ENCODE measurements at regions not wholly inside any gene's neighbourhood (a gene's known extent, or its start where the extent isn't known, plus 50 kb on each side); places are given as distances from the start of the nearest gene placed in this dataset.
"Not testable (repeated sequence)": the region's sequence is repeated elsewhere in the genome, so short reads cannot be mapped to it uniquely, and the experiment has no call there.

DNA sequence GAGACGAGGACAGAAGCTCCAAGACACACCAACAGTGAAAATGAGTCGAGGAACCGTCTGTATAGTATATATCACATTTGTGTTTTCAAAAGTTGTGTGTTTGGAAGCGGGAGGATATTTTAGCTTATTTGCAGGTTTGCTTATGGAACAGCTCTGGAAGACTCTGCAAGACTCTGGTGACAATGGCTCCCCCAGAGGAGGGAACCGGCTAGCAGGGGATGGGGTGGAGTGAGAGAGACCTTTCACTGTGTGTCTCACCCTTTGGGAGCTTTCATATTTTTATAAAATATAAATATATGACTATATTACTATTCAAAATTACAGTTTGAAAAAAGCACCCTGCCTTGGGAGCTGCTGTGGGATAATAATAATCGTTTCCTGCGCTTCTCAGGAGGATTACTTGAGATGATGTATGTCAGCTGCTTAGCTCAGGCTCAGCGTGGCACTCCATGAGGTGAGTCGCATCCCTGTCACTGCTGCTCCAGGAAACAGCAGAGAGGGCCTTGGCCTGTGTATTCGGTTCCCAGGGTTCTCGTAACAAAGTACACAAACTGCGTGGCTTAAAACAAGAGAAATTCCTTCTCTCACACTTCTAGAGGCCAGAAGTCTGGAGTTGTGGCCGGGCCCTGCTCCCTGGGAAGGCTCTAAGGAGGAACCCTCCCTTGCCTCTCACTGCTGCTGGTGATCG, 183.9 kb downstream of the FAM43A start:
- Mint-ChIP-seq H3K27me3 (peaks cover 22% of the 10 kb centered on the region), H3K4me3 (no peak overlapping the region), H3K4me1 (no peaks in the 10 kb centered on the region), H3K9me3 (no peaks in the 10 kb centered on the region), H3K36me3 (ENCODE audit: low read depth) (no peaks in the 10 kb centered on the region), H3K27ac (no peak overlapping the region)
- ATAC-seq (replicated peaks): no peak

- Mint-ChIP-seq H3K36me3 (ENCODE audit: low read depth) (no peaks in the 10 kb centered on the region), H3K27ac (no peak overlapping the region), H3K4me3 (no peak overlapping the region), H3K27me3 (peaks cover 22% of the 10 kb centered on the region), H3K9me3 (no peaks in the 10 kb centered on the region), H3K4me1 (no peaks in the 10 kb centered on the region)
- ATAC-seq (replicated peaks): no peak
These were observed 184.9 kb downstream of the FAM43A start for GRCh38 chr3:194870394-194871110.

DNA sequence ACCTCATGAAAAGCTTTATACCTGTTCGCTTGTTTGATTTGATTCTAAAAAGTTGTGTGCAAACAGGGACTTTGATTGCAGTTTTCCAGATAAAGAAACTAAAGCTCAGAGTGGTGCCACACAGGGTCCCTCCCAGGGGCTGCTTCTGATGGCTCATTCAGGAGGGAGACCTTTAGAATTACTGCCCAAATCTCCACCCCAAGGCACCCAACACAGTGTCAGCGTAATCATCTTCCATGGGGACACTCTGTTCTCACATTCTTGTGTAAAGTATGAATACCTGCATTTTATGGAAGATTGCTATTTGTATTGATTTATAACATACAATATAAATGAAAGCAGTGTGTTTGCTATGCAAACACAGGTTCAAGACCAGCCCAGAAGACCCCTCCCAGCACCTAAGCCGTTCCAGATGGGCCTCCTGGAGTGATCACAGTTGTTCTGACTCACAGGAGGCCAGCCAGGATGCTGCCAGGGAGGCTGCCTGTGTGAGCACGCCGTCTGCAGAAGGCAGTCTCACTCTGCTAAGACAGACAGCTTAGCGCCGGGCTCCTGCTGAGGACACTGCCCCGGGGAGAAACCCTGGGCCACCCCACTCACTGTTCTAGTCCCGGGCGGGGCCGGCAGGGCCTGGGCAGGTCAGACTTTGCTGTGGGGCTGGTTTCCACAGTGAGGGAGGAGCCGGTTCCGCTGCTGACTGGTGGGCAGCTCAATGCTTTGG, 185.6 kb downstream of the FAM43A start:
- Mint-ChIP-seq H3K27me3 (peaks cover 25% of the 10 kb centered on the region), H3K27ac (no peak overlapping the region), H3K4me3 (no peak overlapping the region), H3K4me1 (no peaks in the 10 kb centered on the region), H3K36me3 (ENCODE audit: low read depth) (no peaks in the 10 kb centered on the region), H3K9me3 (no peaks in the 10 kb centered on the region)
- no peak for ATAC-seq (replicated peaks)

GRCh38 chr3:194871864-194872668, 186.4 kb downstream of the FAM43A start:
- Mint-ChIP-seq H3K27me3 (peaks cover 21% of the 10 kb centered on the region), H3K4me1 (no peaks in the 10 kb centered on the region), H3K4me3 (no peak overlapping the region), H3K9me3 (no peaks in the 10 kb centered on the region), H3K36me3 (ENCODE audit: low read depth) (no peaks in the 10 kb centered on the region), H3K27ac (no peak overlapping the region)
- no peak for ATAC-seq (replicated peaks)

GRCh38 chr3:194872669-194872977, 186.9 kb downstream of the FAM43A start:
- Mint-ChIP-seq H3K9me3 (no peaks in the 10 kb centered on the region), H3K27ac (no peak overlapping the region), H3K4me1 (no peaks in the 10 kb centered on the region), H3K36me3 (ENCODE audit: low read depth) (no peaks in the 10 kb centered on the region), H3K4me3 (no peak overlapping the region), H3K27me3 (peaks cover 17% of the 10 kb centered on the region)
- no peak for ATAC-seq (replicated peaks)

DNA sequence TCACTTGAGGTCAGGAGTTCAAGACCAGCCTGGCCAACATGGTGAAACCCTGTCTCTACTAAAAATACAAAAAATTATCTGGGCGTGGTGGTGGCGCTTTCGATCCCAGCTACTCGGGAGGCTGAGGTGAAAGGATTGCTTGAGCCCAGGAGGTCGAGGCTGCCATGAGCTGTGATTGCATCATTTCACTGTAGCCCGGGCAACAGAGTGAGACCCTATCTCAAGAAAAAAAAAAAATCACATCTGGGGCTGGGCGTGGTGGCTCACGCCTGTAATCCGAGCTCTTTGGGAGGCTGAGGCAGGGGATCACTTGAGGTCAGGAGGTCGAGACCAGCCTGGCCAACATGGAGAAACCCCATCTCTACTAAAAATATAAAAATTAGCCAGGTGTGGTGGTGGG, 187.8 kb downstream of the FAM43A start:
- not testable (repeated sequence) for H3K4me1 Mint-ChIP-seq; ATAC-seq (replicated peaks); H3K4me3 Mint-ChIP-seq; H3K36me3 Mint-ChIP-seq (ENCODE audit: low read depth); H3K27ac Mint-ChIP-seq; H3K9me3 Mint-ChIP-seq
- peaks cover 19% of the 10 kb centered on the region for H3K27me3 Mint-ChIP-seq

DNA sequence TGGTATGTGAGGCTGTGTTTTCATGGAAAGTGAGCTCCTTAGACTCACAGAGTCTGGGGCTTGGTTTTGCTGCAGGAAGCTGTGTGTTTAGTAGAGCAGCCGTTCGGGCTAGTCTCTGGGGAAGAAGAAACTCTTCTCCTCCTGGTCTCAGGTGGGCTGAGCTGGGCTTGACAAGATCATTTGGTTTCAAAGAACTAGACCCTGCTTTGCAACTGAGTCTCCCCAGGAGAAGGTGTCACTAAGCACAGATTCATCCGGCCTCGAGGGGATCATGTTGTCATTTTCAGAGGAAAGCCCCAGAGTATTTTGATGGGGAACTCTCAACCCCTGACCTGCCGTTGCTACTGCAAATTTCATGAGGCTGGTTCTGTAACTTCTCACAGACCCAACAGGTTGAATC, 188.5 kb downstream of the FAM43A start:
- H3K4me1 Mint-ChIP-seq: peaks cover under 1% of the 10 kb centered on the region
- H3K9me3 Mint-ChIP-seq: no peaks in the 10 kb centered on the region
- no peak for ATAC-seq (replicated peaks)
- H3K27me3 Mint-ChIP-seq: peaks cover 16% of the 10 kb centered on the region
- no peak overlapping the region for H3K27ac Mint-ChIP-seq
- no peaks in the 10 kb centered on the region for H3K36me3 Mint-ChIP-seq (ENCODE audit: low read depth)
- H3K4me3 Mint-ChIP-seq: no peak overlapping the region

- H3K27ac Mint-ChIP-seq: no peak overlapping the region
- no peak for ATAC-seq (replicated peaks)
- peaks cover 4% of the 10 kb centered on the region for H3K4me1 Mint-ChIP-seq
- H3K9me3 Mint-ChIP-seq: no peaks in the 10 kb centered on the region
- no peaks in the 10 kb centered on the region for H3K36me3 Mint-ChIP-seq (ENCODE audit: low read depth)
- peaks cover 18% of the 10 kb centered on the region for H3K27me3 Mint-ChIP-seq
- H3K4me3 Mint-ChIP-seq: no peak overlapping the region
These were observed 189.1 kb downstream of the FAM43A start for GRCh38 chr3:194874783-194875182.

- Mint-ChIP-seq H3K27ac (no peak overlapping the region), H3K4me1 (peaks cover 4% of the 10 kb centered on the region), H3K27me3 (peaks cover 18% of the 10 kb centered on the region), H3K9me3 (no peaks in the 10 kb centered on the region), H3K4me3 (no peak overlapping the region), H3K36me3 (ENCODE audit: low read depth) (no peaks in the 10 kb centered on the region)
- no peak for ATAC-seq (replicated peaks)
These were observed 190.1 kb downstream of the FAM43A start for GRCh38 chr3:194875581-194876402.

- H3K9me3 Mint-ChIP-seq: no peaks in the 10 kb centered on the region
- H3K27ac Mint-ChIP-seq: no peak overlapping the region
- H3K4me3 Mint-ChIP-seq: no peak overlapping the region
- no peak for ATAC-seq (replicated peaks)
- H3K36me3 Mint-ChIP-seq (ENCODE audit: low read depth): no peaks in the 10 kb centered on the region
- H3K27me3 Mint-ChIP-seq: peaks cover 18% of the 10 kb centered on the region
- peaks cover 4% of the 10 kb centered on the region for H3K4me1 Mint-ChIP-seq
These were observed 190.9 kb downstream of the FAM43A start for GRCh38 chr3:194876403-194877095.

DNA sequence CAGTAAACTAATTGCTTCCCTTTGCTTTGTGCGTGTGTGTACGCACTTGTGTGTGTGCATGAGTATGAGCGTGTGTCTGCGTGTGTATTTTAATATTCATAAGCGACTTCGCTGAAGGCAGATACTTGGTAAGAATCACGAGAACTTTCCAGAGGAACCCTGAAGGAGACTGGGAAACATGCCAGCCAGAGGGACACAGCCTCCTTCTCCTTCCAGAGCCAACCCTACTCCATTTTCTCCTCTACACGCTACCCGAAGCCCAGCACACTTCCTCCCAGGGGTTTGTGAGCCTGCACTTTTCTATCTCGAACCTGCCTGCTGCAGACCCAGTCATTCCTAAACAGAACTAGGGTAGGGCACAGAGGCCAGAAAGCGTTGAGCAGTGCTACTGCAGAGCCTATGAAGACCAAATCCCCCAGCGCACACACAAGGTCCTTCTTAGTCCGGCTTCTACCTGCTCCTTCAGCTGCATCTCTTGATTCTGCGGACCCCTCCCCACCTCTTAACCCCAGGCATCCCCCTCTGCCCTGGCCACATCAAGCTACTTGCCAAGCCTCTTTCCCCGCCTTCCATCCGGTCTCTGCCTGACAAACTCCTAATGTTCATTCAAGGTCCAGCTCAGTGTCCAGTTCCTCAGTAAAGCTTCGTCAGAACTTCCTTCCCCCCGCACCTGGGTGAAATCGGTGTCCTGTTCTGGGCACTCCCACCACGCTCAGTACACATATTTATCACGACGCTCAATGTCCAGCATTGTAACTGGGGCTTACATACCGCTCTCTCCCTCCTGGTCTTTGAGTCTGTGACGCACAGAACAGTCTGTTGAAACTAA, 191.8 kb downstream of the FAM43A start:
- peaks cover 22% of the 10 kb centered on the region for H3K27me3 Mint-ChIP-seq
- ATAC-seq (replicated peaks): no peak

GRCh38 chr3:194879126-194879877, 193.6 kb downstream of the FAM43A start:
- no peaks in the 10 kb centered on the region for H3K36me3 Mint-ChIP-seq (ENCODE audit: low read depth)
- no peak overlapping the region for H3K4me3 Mint-ChIP-seq
- H3K9me3 Mint-ChIP-seq: no peaks in the 10 kb centered on the region
- H3K4me1 Mint-ChIP-seq: peaks cover 4% of the 10 kb centered on the region
- H3K27me3 Mint-ChIP-seq: peaks cover 22% of the 10 kb centered on the region
- no peak for ATAC-seq (replicated peaks)
- no peak overlapping the region for H3K27ac Mint-ChIP-seq

More for the DNA sequence above, 191.8 kb downstream of the FAM43A start:
- no peaks in the 10 kb centered on the region for H3K36me3 Mint-ChIP-seq (ENCODE audit: low read depth)
- peaks cover 4% of the 10 kb centered on the region for H3K4me1 Mint-ChIP-seq
- no peak overlapping the region for H3K27ac Mint-ChIP-seq
- no peaks in the 10 kb centered on the region for H3K9me3 Mint-ChIP-seq
- no peak overlapping the region for H3K4me3 Mint-ChIP-seq
